ENCODE measurements at regions not wholly inside any gene's neighbourhood (a gene's known extent, or its start where the extent isn't known, plus 50 kb on each side); places are given as distances from the start of the nearest gene placed in this dataset.

- TF ChIP-seq CTCF (conservative IDR thresholded peaks at IDR 0.05; ENCODE audit: low read depth, low read length) (no peak), EZH2 (IDR thresholded peaks at IDR 0.05; ENCODE audit: borderline replicate concordance, low read depth, low read length, poor library complexity, severe bottlenecking) (no peak)
Measured at GRCh38 chr18:60784161-60784560, 411.6 kb upstream of the MC4R start.

Data from A673 (cell line).